Endometrium (tissue), 2 donors: ENCODE measurements at regions not wholly inside any gene's neighbourhood (a gene's known extent, or its start where the extent isn't known, plus 50 kb on each side); places are given as distances from the start of the nearest gene placed in this dataset.

Source experiments
- FAIRE-seq: peaks from 2 replicates; lab custom pipeline; 2012; peaks lifted over from hg19 to GRCh38; lab: Jason Lieb, UNC
- donor health status: control.
- donor health status: control.

- no peak for FAIRE-seq
Measured at GRCh38 chr20:56175884-56176283, 72.6 kb upstream of the MC3R start.

GRCh38 chr20:56178219-56178618 lies 70.3 kb upstream of the MC3R start:
- FAIRE-seq = no peak

GRCh38 chr20:56179051-56179450 lies 69.5 kb upstream of the MC3R start:
- FAIRE-seq = no peak

- FAIRE-seq = no peak
Measured at GRCh38 chr20:56181583-56181982, 66.9 kb upstream of the MC3R start.

GRCh38 chr20:56187534-56188165 lies 60.9 kb upstream of the MC3R start:
- no peak for FAIRE-seq

- no peak for FAIRE-seq
Measured at GRCh38 chr20:56194042-56194441, 54.5 kb upstream of the MC3R start.

GRCh38 chr20:56195946-56196345 lies 52.6 kb upstream of the MC3R start:
- FAIRE-seq = no peak
